COLO668 (cell line): ENCODE measurements at regions not wholly inside any gene's neighbourhood (a gene's known extent, or its start where the extent isn't known, plus 50 kb on each side); places are given as distances from the start of the nearest gene placed in this dataset.
"Not testable (repeated sequence)": the region's sequence is repeated elsewhere in the genome, so short reads cannot be mapped to it uniquely, and the experiment has no call there.

Source experiments
- DNase-seq: peaks from one replicate; lab custom pipeline; 2025; ENCODE audit not compliant: unreplicated experiment; lab: John Stamatoyannopoulos, UW

- no peak for DNase-seq
Observed at GRCh38 chr16:62261760-62262159, 225.5 kb upstream of the CDH8 start.

GRCh38 chr16:62258931-62259435 lies 222.7 kb upstream of the CDH8 start:
- not testable (repeated sequence) for DNase-seq

GRCh38 chr16:62256406-62256805 lies 220.2 kb upstream of the CDH8 start:
- no peak for DNase-seq

GRCh38 chr16:62254847-62255246 lies 218.6 kb upstream of the CDH8 start:
- DNase-seq, result no peak

- DNase-seq, result no peak
Observed at GRCh38 chr16:62254372-62254771, 218.1 kb upstream of the CDH8 start.

GRCh38 chr16:62253966-62254365 lies 217.7 kb upstream of the CDH8 start:
- no peak for DNase-seq

GRCh38 chr16:62249069-62249468 lies 212.8 kb upstream of the CDH8 start:
- DNase-seq, result no peak

- DNase-seq, result no peak
Observed at GRCh38 chr16:62240722-62241121, 204.5 kb upstream of the CDH8 start.

- peak; percentile 43 for DNase-seq
Observed at GRCh38 chr16:62225675-62226074, 189.4 kb upstream of the CDH8 start.

GRCh38 chr16:62224646-62225209 lies 188.5 kb upstream of the CDH8 start:
- DNase-seq, result no peak

- no peak for DNase-seq
Observed at GRCh38 chr16:62216837-62217236, 180.6 kb upstream of the CDH8 start.

- no peak for DNase-seq
Observed at GRCh38 chr16:62213763-62214162, 177.5 kb upstream of the CDH8 start.

GRCh38 chr16:62208934-62209333 lies 172.7 kb upstream of the CDH8 start:
- no peak for DNase-seq

- no peak for DNase-seq
Observed at GRCh38 chr16:62205459-62205858, 169.2 kb upstream of the CDH8 start.

- no peak for DNase-seq
Observed at GRCh38 chr16:62201911-62202310, 165.7 kb upstream of the CDH8 start.

- no peak for DNase-seq
Observed at GRCh38 chr16:62194828-62195227, 158.6 kb upstream of the CDH8 start.

- no peak for DNase-seq
Observed at GRCh38 chr16:62190426-62190825, 154.2 kb upstream of the CDH8 start.

GRCh38 chr16:62177351-62178203 lies 141.3 kb upstream of the CDH8 start:
- DNase-seq, result no peak

GRCh38 chr16:62170642-62171041 lies 134.4 kb upstream of the CDH8 start:
- DNase-seq, result no peak

- DNase-seq, result no peak
Observed at GRCh38 chr16:62167551-62167950, 131.3 kb upstream of the CDH8 start.

- no peak for DNase-seq
Observed at GRCh38 chr16:62157544-62157943, 121.3 kb upstream of the CDH8 start.

- no peak for DNase-seq
Observed at GRCh38 chr16:62156971-62157370, 120.7 kb upstream of the CDH8 start.
